ENCODE measurements at regions not wholly inside any gene's neighbourhood (a gene's known extent, or its start where the extent isn't known, plus 50 kb on each side); places are given as distances from the start of the nearest gene placed in this dataset.

DNA sequence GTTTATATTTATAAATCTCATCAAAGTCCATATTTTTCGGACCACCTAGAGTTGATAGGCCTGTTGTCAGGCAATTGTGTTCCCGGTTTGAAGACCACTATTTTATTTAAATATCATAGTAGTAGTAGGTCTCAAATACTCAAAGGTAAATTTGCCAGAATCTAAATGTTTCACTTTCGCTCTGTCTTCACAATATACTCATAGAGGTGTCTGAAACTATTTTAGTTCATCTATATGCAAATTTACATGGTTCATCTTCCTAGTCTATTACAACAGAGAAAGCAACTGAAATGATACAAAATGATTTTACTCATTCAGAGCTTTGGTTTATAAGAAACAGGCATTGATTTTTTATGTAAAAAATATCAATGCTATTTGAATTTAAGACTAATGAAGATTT, 1897.5 kb downstream of the EFNA5 start:
- TF ChIP-seq, protein P1, sequence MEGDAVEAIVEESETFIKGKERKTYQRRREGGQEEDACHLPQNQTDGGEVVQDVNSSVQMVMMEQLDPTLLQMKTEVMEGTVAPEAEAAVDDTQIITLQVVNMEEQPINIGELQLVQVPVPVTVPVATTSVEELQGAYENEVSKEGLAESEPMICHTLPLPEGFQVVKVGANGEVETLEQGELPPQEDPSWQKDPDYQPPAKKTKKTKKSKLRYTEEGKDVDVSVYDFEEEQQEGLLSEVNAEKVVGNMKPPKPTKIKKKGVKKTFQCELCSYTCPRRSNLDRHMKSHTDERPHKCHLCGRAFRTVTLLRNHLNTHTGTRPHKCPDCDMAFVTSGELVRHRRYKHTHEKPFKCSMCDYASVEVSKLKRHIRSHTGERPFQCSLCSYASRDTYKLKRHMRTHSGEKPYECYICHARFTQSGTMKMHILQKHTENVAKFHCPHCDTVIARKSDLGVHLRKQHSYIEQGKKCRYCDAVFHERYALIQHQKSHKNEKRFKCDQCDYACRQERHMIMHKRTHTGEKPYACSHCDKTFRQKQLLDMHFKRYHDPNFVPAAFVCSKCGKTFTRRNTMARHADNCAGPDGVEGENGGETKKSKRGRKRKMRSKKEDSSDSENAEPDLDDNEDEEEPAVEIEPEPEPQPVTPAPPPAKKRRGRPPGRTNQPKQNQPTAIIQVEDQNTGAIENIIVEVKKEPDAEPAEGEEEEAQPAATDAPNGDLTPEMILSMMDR (conservative IDR thresholded peaks at IDR 0.05) = no peak
- no peak overlapping the region for H3K27ac ChIP-seq

DNA sequence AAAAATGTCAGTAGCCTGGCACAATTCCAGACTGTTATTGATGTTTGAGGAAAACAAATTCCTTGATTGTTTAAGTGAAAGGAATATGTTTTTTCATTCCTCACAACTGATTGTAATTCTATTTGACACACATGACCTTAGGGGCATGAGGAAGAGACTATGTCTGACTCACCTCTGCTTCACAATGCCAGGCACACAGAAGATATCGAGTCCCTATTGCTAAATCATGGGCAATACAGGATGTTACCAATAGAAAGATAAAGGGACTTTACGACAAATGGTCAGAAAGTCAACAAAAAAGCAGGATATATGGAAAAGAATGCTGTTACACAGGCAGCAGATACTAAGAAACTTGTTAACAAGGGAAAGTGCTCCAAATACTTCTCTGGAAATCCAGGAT, 1903.5 kb downstream of the EFNA5 start:
- no peak overlapping the region for H3K27ac ChIP-seq
- TF ChIP-seq, protein P1 (conservative IDR thresholded peaks at IDR 0.05) = no peak

DNA sequence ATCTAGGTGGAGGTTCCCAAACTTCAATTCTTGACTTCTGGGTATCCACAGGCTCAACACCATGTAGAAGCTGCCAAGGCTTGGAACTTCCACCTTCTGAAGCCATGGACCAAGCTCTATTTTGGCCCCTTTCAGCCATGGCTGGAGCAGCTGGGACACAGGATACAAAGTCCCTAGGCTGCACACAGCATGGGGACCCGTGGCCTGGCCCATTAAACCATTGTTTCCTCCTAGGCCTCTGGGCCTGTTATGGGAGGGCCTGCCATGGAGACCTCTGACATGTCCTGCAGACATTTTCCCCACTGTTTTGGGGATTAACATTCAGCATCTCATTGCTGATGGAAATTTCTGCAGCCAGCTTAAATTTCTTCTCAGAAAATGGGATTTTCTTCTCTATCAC, 1908.0 kb downstream of the EFNA5 start:
- TF ChIP-seq, protein P1 (conservative IDR thresholded peaks at IDR 0.05) = no peak
- no peak overlapping the region for H3K27ac ChIP-seq

DNA sequence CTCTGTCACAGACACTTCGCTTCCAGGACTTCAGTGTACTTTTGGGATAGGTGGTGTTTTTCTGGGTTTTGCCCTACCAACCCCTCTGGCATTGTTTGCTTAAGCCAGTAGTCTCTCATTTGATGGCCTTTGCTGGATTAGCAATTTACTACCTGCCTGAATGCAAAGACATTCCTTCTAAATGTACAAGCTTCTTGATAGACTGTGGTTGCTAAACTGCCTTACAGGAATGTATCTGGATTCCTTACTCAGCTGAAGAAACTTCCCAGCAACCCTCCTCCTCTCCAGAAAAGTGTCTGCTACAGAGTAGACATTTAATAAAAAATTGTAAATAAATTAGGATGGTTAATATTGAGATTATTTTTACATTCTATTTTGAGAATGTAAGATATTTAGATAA, 1916.7 kb downstream of the EFNA5 start:
- TF ChIP-seq, protein P1 (conservative IDR thresholded peaks at IDR 0.05) = no peak
- H3K27ac ChIP-seq = no peak overlapping the region

DNA sequence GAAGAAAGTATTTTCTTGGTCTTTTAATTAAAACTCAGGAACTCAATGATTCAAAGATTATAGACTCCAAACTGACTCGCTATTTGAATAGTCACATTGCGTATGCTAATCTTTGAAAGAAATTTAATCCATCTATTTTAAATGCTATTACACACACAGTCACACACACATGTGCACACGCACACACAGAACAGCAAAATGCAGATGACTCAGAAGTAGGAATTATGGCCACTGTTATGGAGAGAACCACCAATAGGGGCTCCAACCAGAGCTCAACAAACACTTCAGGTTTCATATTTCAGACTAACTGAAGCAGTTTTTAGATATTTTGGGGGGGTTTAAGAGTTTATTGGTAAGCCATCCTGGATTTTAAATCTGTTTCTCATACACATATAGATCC, 1917.9 kb downstream of the EFNA5 start:
- H3K27ac ChIP-seq = no peak overlapping the region
- TF ChIP-seq, protein P1 (conservative IDR thresholded peaks at IDR 0.05) = no peak

DNA sequence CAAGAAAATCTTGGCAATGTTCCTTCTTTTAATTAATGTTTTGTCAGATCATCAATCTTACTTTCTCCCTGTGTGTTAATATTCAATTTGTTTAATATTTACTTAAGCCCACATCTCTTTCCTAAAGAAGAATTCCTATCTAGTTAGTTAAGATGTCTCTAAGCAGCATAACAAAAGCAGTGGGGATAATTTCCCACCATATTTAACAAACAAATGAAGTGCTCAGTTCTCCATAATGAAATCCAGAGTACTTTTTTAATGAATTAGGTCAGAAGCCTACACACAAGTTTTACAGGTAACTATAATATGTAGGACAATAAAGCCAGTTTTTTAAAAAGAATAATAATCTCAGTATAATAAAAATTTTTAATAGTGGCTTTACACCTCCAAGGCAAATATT, 1918.8 kb downstream of the EFNA5 start:
- H3K27ac ChIP-seq = no peak overlapping the region
- TF ChIP-seq, protein P1 (conservative IDR thresholded peaks at IDR 0.05) = no peak

DNA sequence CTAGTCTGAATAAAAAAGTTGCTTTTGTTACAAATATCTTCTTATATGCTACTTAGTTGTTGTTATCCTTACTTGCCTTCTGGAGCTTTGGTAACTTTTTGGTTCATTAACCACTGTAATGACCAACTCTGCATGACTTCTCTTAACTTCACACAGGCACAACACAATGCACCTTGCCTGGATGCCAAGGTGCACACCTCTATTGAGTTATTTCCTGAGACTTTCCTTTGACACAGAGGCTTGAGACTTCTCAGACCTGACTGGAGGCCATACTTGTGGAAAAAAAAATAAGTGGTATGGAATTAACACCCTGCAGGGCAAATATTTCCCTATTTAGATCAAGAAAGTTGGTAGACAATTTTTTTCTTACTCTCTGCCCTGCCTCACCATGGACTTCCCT, 1925.6 kb downstream of the EFNA5 start:
- H3K27ac ChIP-seq = no peak overlapping the region
- TF ChIP-seq, protein P1 (conservative IDR thresholded peaks at IDR 0.05) = no peak

DNA sequence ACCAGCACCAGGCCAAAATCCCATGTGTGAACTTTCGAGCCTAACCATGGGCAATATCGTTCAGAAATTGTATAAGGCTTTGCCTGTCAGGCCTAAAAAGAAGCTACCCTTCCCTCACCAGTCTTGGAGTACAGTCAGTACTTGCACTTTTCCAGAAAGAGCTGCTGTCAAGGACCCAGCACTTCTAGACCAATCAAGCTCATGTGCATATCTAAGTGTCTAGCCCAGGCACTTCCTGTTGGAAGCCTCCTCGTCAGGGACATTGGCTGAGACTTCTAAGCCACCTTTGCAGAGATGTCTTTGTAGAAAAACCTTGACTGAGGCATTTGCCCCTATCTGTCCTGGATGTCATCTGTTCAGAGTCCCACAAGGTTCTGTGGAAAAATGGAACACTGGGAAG, 1930.5 kb downstream of the EFNA5 start:
- H3K27ac ChIP-seq = no peak overlapping the region

More for the DNA sequence above, 1930.5 kb downstream of the EFNA5 start:
- TF ChIP-seq, protein P1 (conservative IDR thresholded peaks at IDR 0.05) = no peak

Data from VCaP (cell line).